Caco-2 (cell line): ENCODE measurements at regions not wholly inside any gene's neighbourhood (a gene's known extent, or its start where the extent isn't known, plus 50 kb on each side); places are given as distances from the start of the nearest gene placed in this dataset.

Experiments used
- BruUV-seq: library from RNA; stranded (reverse); fragments of 400-500 nt; replicated peaks from 2 replicates; lab custom pipeline; 2021; lab: Mats Ljungman, UMichigan
- CTCF ChIA-PET: fragments of 300-600 bp; sonication (Branson Sonifier 250); formaldehyde crosslinking; loops from one replicate; lab custom pipeline; 2022; ENCODE audit warnings: antibody characterized with exemption; lab: Charles Lee
- POLR2A ChIA-PET: fragments of 300-600 bp; sonication (Branson Sonifier 250); formaldehyde crosslinking; loops from one replicate; lab custom pipeline; 2022; ENCODE audit warnings: antibody characterized with exemption; lab: Charles Lee
- DNase-seq, 2 experiments: peaks; one replicate each; pipeline versions ENCODE4 v3.0.0 to v3.0.0-alpha.2; 2020 to 2022
- H3K27me3 ChIP-seq: replicated peaks from 2 replicates; pipeline ENCODE4 v1.6.0; 2011; ENCODE audit warnings: low read length; ENCODE audit not compliant: control insufficient read depth, insufficient read depth
- H3K36me3 ChIP-seq: 2 replicates; pipeline ENCODE4 v1.5.1; 2011; ENCODE audit warnings: low read length; ENCODE audit not compliant: control insufficient read depth, insufficient read depth
- H3K4me1 ChIP-seq: fragments of 250-450 bp; sonication (Bioruptor Pico); 2 replicates; pipeline ENCODE4 v1.5.1; 2020; ENCODE audit warnings: mild to moderate bottlenecking
- H3K4me3 ChIP-seq: 2 replicates; pipeline ENCODE4 v1.5.1; 2011; ENCODE audit warnings: low read depth, mild to moderate bottlenecking, control low read depth, low read length
- H3K9me3 ChIP-seq: fragments of 250-450 bp; sonication (Bioruptor Pico); 2 replicates; pipeline ENCODE4 v1.5.1; 2020; ENCODE audit warnings: mild to moderate bottlenecking, moderate library complexity
- H3K27ac Mint-ChIP-seq: one replicate; pipeline ENCODE4 v1.8.0; 2022; ENCODE audit warnings: mixed read lengths; ENCODE audit not compliant: unreplicated experiment
- H3K27me3 Mint-ChIP-seq: one replicate; pipeline ENCODE4 v1.8.0; 2022; ENCODE audit warnings: mixed read lengths; ENCODE audit not compliant: insufficient read depth, unreplicated experiment
- H3K36me3 Mint-ChIP-seq: one replicate; pipeline ENCODE4 v1.8.0; 2022; ENCODE audit warnings: mild to moderate bottlenecking, mixed read lengths; ENCODE audit not compliant: insufficient read depth, unreplicated experiment
- H3K4me1 Mint-ChIP-seq: one replicate; pipeline ENCODE4 v1.8.0; 2022; ENCODE audit warnings: low read depth, mixed read lengths; ENCODE audit not compliant: unreplicated experiment
- H3K4me3 Mint-ChIP-seq: one replicate; pipeline ENCODE4 v1.8.0; 2022; ENCODE audit warnings: mild to moderate bottlenecking, moderate library complexity, mixed read lengths; ENCODE audit not compliant: unreplicated experiment
- H3K9me3 Mint-ChIP-seq: one replicate; pipeline ENCODE4 v1.8.0; 2022; ENCODE audit warnings: mixed read lengths; ENCODE audit not compliant: unreplicated experiment
- intact Hi-C: fragments of 100-400 bp; cut with micrococcal nuclease; formaldehyde crosslinking; loops from one replicate; pipeline ENCODE4 v1.10.0; 2022; ENCODE audit not compliant: unreplicated experiment
- TF ChIP-seq, protein P1 (sequence below), 2 experiments: fragments of 200-600 bp in 1 of 2; IDR thresholded peaks; 1 replicate in 1 of 2; 2 replicates in 1 of 2; pipeline versions ENCODE4 v1.5.1 to v1.8.0; 2011 to 2022; ENCODE audit warnings: antibody characterized with exemption in 1 of 2, control low read depth in 1 of 2, inconsistent platforms in 1 of 2, low read depth in 1 of 2, low read length in 1 of 2, mild to moderate bottlenecking in 1 of 2, moderate library complexity in 1 of 2; ENCODE audit not compliant: insufficient read depth in 1 of 2, severe bottlenecking in 1 of 2, unreplicated experiment in 1 of 2

DNA sequence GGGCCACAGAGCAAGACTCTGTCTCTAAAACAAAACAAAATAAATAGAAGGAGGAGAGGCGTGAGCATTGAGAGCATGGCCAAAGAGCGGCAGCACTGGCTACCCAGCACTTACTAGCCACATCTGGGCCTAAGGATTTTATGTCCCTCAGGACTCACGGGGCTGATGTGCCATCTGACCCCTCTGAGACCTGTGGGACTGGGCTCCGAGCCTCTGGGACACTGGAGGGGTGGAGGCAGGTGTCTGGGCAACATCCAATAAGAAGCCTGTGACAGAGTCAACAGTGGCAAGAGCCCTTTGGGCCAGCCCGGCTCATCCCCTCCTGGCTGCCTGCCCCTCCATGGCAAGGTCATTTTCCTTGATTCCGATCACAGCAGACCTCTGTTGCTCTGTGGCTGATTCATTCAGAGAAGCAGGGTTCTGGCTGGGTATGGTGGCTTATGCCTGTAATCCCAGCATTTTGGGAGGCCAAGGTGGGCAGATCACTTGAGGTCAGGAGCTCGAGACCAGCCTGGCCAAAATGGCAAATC is 60.7 kb downstream of the RRM2 start:
- no peaks in the 10 kb centered on the region for H3K36me3 Mint-ChIP-seq
- Histone ChIP-seq H3K27me3 (no peaks in the 10 kb centered on the region), H3K4me3 (no peak overlapping the region), H3K4me1 (no peaks in the 10 kb centered on the region), H3K36me3 (no peaks in the 10 kb centered on the region), H3K9me3 (no peaks in the 10 kb centered on the region)
- DNase-seq, result no peak
- ChIA-PET CTCF (no interaction called here), POLR2A (no interaction called here)
- H3K27me3 Mint-ChIP-seq, result no peaks in the 10 kb centered on the region
- TF ChIP-seq, protein P1, sequence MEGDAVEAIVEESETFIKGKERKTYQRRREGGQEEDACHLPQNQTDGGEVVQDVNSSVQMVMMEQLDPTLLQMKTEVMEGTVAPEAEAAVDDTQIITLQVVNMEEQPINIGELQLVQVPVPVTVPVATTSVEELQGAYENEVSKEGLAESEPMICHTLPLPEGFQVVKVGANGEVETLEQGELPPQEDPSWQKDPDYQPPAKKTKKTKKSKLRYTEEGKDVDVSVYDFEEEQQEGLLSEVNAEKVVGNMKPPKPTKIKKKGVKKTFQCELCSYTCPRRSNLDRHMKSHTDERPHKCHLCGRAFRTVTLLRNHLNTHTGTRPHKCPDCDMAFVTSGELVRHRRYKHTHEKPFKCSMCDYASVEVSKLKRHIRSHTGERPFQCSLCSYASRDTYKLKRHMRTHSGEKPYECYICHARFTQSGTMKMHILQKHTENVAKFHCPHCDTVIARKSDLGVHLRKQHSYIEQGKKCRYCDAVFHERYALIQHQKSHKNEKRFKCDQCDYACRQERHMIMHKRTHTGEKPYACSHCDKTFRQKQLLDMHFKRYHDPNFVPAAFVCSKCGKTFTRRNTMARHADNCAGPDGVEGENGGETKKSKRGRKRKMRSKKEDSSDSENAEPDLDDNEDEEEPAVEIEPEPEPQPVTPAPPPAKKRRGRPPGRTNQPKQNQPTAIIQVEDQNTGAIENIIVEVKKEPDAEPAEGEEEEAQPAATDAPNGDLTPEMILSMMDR (IDR thresholded peaks at IDR 0.05; ENCODE audit: insufficient read depth in 1 of 2, low read depth in 1 of 2, low read length in 1 of 2, severe bottlenecking in 1 of 2, unreplicated experiment in 1 of 2), result no peak
- no peak overlapping the region for H3K4me3 Mint-ChIP-seq
- no TSS peak for BruUV-seq
- no peak overlapping the region for H3K27ac Mint-ChIP-seq
- intact Hi-C loops, result loop anchor here (1.0 to 10.0 kb wide), 2 partner anchors 16 to 122 kb away; partner anchors contain the start of gene HPCAL1
- H3K9me3 Mint-ChIP-seq, result no peaks in the 10 kb centered on the region
- no peaks in the 10 kb centered on the region for H3K4me1 Mint-ChIP-seq

DNA sequence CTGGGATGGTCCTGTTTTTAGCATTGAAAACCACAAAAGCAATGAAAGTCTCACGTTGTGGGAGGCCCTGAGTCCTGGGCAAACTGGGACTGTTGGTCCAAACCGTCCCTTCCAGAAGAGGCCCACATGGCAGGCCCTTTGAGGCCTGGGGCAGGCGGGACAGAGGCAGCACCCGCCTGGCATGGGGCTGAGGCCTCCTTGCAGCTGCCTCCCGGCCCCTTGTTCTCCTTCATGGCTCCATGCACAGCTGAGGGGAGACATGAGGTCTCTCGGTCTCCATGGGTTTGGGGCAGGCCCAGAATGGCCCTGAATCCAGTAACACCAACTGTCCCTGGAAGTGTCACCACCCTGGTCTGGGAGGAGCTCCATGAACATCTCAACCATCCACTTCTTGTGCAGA is 61.9 kb downstream of the RRM2 start:
- Mint-ChIP-seq H3K27me3 (no peaks in the 10 kb centered on the region), H3K9me3 (peaks cover 2% of the 10 kb centered on the region), H3K27ac (no peak overlapping the region), H3K4me3 (no peak overlapping the region), H3K4me1 (no peaks in the 10 kb centered on the region), H3K36me3 (no peaks in the 10 kb centered on the region)
- Histone ChIP-seq H3K4me1 (no peaks in the 10 kb centered on the region), H3K4me3 (no peak overlapping the region), H3K27me3 (no peaks in the 10 kb centered on the region), H3K9me3 (no peaks in the 10 kb centered on the region), H3K36me3 (no peaks in the 10 kb centered on the region; the same call in 1 of the 2 replicates)
- no TSS peak for BruUV-seq
- TF ChIP-seq, protein P1 (IDR thresholded peaks at IDR 0.05; ENCODE audit: insufficient read depth in 1 of 2, low read depth in 1 of 2, low read length in 1 of 2, severe bottlenecking in 1 of 2, unreplicated experiment in 1 of 2), result no peak
- no peak for DNase-seq
- CTCF ChIA-PET, result interaction anchor here (0.6 kb wide), 1 partner anchor 9 kb away, joined by 3 read pairs; no protein-coding TSS in a partner anchor
- POLR2A ChIA-PET, result no interaction called here
- intact Hi-C loops, result loop anchor here (10.0 kb wide), 1 partner anchor 120 kb away; the partner anchor contains the start of gene HPCAL1

DNA sequence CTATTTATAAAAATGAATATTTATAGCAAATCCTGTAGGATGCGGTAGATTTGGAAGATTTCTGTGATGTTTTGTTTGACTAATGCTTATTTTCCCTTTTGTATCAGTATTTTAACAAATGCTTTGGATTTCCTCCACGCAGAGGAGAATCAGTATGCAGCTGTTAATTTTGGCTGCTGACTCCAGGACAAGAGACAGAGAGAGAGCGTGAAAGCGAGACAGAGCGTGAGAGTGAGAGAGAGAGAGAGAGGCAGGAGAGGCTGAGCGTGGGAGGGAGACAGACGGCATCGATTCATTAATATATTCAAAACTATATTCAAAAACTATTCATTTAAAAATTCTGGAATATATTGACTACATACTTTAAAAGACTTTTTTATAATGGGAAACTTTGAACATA is 62.5 kb downstream of the RRM2 start:
- Mint-ChIP-seq H3K4me1 (no peaks in the 10 kb centered on the region), H3K27ac (no peak overlapping the region), H3K4me3 (no peak overlapping the region), H3K27me3 (no peaks in the 10 kb centered on the region), H3K36me3 (no peaks in the 10 kb centered on the region), H3K9me3 (peaks cover 8% of the 10 kb centered on the region)
- H3K27me3 ChIP-seq, result no peaks in the 10 kb centered on the region
- no peaks in the 10 kb centered on the region; the same call in 1 of the 2 replicates for H3K36me3 ChIP-seq
- no peaks in the 10 kb centered on the region for H3K4me1 ChIP-seq
- no peak overlapping the region for H3K4me3 ChIP-seq
- POLR2A ChIA-PET, result no interaction called here
- TF ChIP-seq, protein P1 (IDR thresholded peaks at IDR 0.05; ENCODE audit: insufficient read depth in 1 of 2, low read depth in 1 of 2, low read length in 1 of 2, severe bottlenecking in 1 of 2, unreplicated experiment in 1 of 2), result no peak
- intact Hi-C loops, result loop anchor here (10.0 kb wide), 1 partner anchor 120 kb away; the partner anchor contains the start of gene HPCAL1
- CTCF ChIA-PET, result no interaction called here
- BruUV-seq, result no TSS peak
- H3K9me3 ChIP-seq, result no peaks in the 10 kb centered on the region
- no peak for DNase-seq
